Sigmoid colon (tissue), 6 donors: ENCODE measurements at regions not wholly inside any gene's neighbourhood (a gene's known extent, or its start where the extent isn't known, plus 50 kb on each side); places are given as distances from the start of the nearest gene placed in this dataset.

Source experiments
- DNase-seq: peaks from one replicate; pipeline ENCODE4 v3.0.0-alpha.2; 2019
- H3K27ac ChIP-seq, 4 donors: fragments of 200-600 bp; sonication (generic); one replicate each; pipeline ENCODE4 v1.5.1; 2016 to 2019; ENCODE audit warnings: mild to moderate bottlenecking in 1 of 4
- H3K27me3 ChIP-seq, 3 donors: fragments of 200-600 bp; sonication (generic); one replicate each; pipeline ENCODE4 v1.5.1; 2019; ENCODE audit warnings: mild to moderate bottlenecking in 1 of 3
- H3K36me3 ChIP-seq, 4 donors: fragments of 200-600 bp; sonication (generic); one replicate each; pipeline ENCODE4 v1.5.1; 2016 to 2019
- H3K4me1 ChIP-seq, 4 donors: fragments of 200-600 bp; sonication (generic); one replicate each; pipeline ENCODE4 v1.5.1; 2017 to 2019
- H3K4me3 ChIP-seq, 4 donors: fragments of 200-600 bp; sonication (generic); one replicate each; pipeline ENCODE4 v1.5.1; 2017 to 2019; ENCODE audit warnings: mild to moderate bottlenecking in 2 of 4, moderate library complexity in 1 of 4
- H3K9me3 ChIP-seq, 4 donors: fragments of 200-600 bp in 3 of 4; sonication (generic) in 3 of 4; one replicate each; pipeline versions ENCODE4 v1.5.1 to v1.6.1; 2013 to 2019
- CTCF ChIP-seq, 4 experiments: fragments of 450-650 bp in 3 of 4; fragments of 200-600 bp in 1 of 4; IDR thresholded peaks; one replicate each; pipeline ENCODE4 v1.5.1; 2016 to 2019; ENCODE audit warnings: antibody characterized with exemption in 4 of 4, mild to moderate bottlenecking in 3 of 4, moderate library complexity in 2 of 4
- EP300 ChIP-seq, 4 donors: sonication (generic); formaldehyde crosslinking; IDR thresholded peaks; one replicate each; pipeline ENCODE4 v1.6.1; 2017; ENCODE audit warnings: antibody characterized with exemption in 4 of 4
- POLR2A ChIP-seq, 2 donors: fragments of 450-650 bp; IDR thresholded peaks; one replicate each; pipeline ENCODE4 v1.6.1; 2016; ENCODE audit warnings: antibody characterized with exemption in 2 of 2, mild to moderate bottlenecking in 2 of 2, moderate library complexity in 2 of 2
- POLR2AphosphoS5 ChIP-seq, 4 donors: sonication (generic); formaldehyde crosslinking; IDR thresholded peaks; one replicate each; pipeline ENCODE4 v1.6.1; 2017; ENCODE audit warnings: antibody characterized with exemption in 4 of 4
- WGBS, 2 donors: extraction: QIAGEN DNeasy Blood & Tissue Kit; methylation state at CpG; one replicate each; pipeline ENCODE4 v1.1.7; 2013; 5-methylcytosine and 5-hydroxymethylcytosine counted together
- intact Hi-C: fragments of 100-400 bp; cut with DNase I; formaldehyde crosslinking; loops from one replicate; pipeline ENCODE4 v1.15.1; 2023
- donor health status: healthy with polysubstance abuse.
- donor health status: healthy.

GRCh38 chr15:70264014-70264582 lies 166.4 kb upstream of the TLE3 start:
- no peaks in the 10 kb centered on the region for H3K36me3 ChIP-seq
- peak overlapping the region; percentile 22 to 74 (median 54) for H3K27ac ChIP-seq
- no peaks in the 10 kb centered on the region for H3K27me3 ChIP-seq
- intact Hi-C loops: loop anchor here (2.0 to 10.0 kb wide), 2 partner anchors 69 to 163 kb away; no protein-coding TSS in a partner anchor
- WGBS, 2 donors: 55 to 84% methylated on average over 15 of the region's 15 CpGs
- peaks cover 0 to 69% (median 49%) of the 10 kb centered on the region in 4 donors for H3K4me1 ChIP-seq
- TF ChIP-seq EP300 (IDR thresholded peaks at IDR 0.05): peak in 3 of 4 donors; percentile 6 to 28 (median 23)
- TF ChIP-seq CTCF (IDR thresholded peaks at IDR 0.05): no peak
- TF ChIP-seq POLR2AphosphoS5 (IDR thresholded peaks at IDR 0.05): peak; percentile 63 to 79 (median 78)
- no peak for TF ChIP-seq POLR2A (IDR thresholded peaks at IDR 0.05)
- H3K4me3 ChIP-seq: no peak overlapping the region
- H3K9me3 ChIP-seq: no peaks in the 10 kb centered on the region
- peak; percentile 84 for DNase-seq

GRCh38 chr15:70262591-70263274 lies 165.0 kb upstream of the TLE3 start:
- no peaks in the 10 kb centered on the region for H3K36me3 ChIP-seq
- 85 to 88% methylated on average over 6 of the region's 6 CpGs for WGBS, 2 donors
- peaks cover 0 to 64% (median 51%) of the 10 kb centered on the region in 4 donors for H3K4me1 ChIP-seq
- no peaks in the 10 kb centered on the region for H3K9me3 ChIP-seq
- no peak overlapping the region for H3K4me3 ChIP-seq
- intact Hi-C loops: loop anchor here (10.0 kb wide), 1 partner anchor 68 kb away; no protein-coding TSS in a partner anchor
- no peak for DNase-seq
- TF ChIP-seq POLR2AphosphoS5 (IDR thresholded peaks at IDR 0.05) (no peak), CTCF (IDR thresholded peaks at IDR 0.05) (no peak), EP300 (IDR thresholded peaks at IDR 0.05) (no peak), POLR2A (IDR thresholded peaks at IDR 0.05) (no peak)
- H3K27ac ChIP-seq: no peak overlapping the region
- H3K27me3 ChIP-seq: no peaks in the 10 kb centered on the region

GRCh38 chr15:70262171-70262570 lies 164.5 kb upstream of the TLE3 start:
- Histone ChIP-seq H3K27me3 (no peaks in the 10 kb centered on the region), H3K27ac (no peak overlapping the region), H3K4me3 (no peak overlapping the region), H3K9me3 (no peaks in the 10 kb centered on the region), H3K36me3 (no peaks in the 10 kb centered on the region), H3K4me1 (peaks cover 0 to 60% (median 50%) of the 10 kb centered on the region in 4 donors)
- no peak for TF ChIP-seq POLR2A (IDR thresholded peaks at IDR 0.05)
- TF ChIP-seq EP300 (IDR thresholded peaks at IDR 0.05): no peak
- TF ChIP-seq POLR2AphosphoS5 (IDR thresholded peaks at IDR 0.05): no peak
- WGBS, 2 donors: 68 to 81% methylated on average over 2 of the region's 2 CpGs
- intact Hi-C loops: loop anchor here (10.0 kb wide), 1 partner anchor 67 kb away; no protein-coding TSS in a partner anchor
- no peak for DNase-seq

- Histone ChIP-seq H3K4me1 (peaks cover 0 to 49% (median 39%) of the 10 kb centered on the region in 4 donors), H3K36me3 (no peaks in the 10 kb centered on the region), H3K27ac (no peak overlapping the region), H3K4me3 (no peak overlapping the region), H3K27me3 (no peaks in the 10 kb centered on the region), H3K9me3 (no peaks in the 10 kb centered on the region)
- 91 to 96% methylated on average over 4 of the region's 4 CpGs for WGBS, 2 donors
- intact Hi-C loops: loop anchor here (10.0 kb wide), 1 partner anchor 66 kb away; no protein-coding TSS in a partner anchor
- TF ChIP-seq CTCF (IDR thresholded peaks at IDR 0.05): no peak
- no peak for DNase-seq
Measured at GRCh38 chr15:70261083-70261482, 163.4 kb upstream of the TLE3 start.

- TF ChIP-seq POLR2AphosphoS5 (IDR thresholded peaks at IDR 0.05) (no peak), POLR2A (IDR thresholded peaks at IDR 0.05) (no peak), EP300 (IDR thresholded peaks at IDR 0.05) (no peak), CTCF (IDR thresholded peaks at IDR 0.05) (no peak)
- WGBS, 2 donors: 95% methylated on average over 7 of the region's 7 CpGs
Measured at GRCh38 chr15:70260580-70260979, 162.9 kb upstream of the TLE3 start.

More at GRCh38 chr15:70260580-70260979, 162.9 kb upstream of the TLE3 start:
- H3K27me3 ChIP-seq: no peaks in the 10 kb centered on the region
- no peaks in the 10 kb centered on the region for H3K36me3 ChIP-seq
- peaks cover 0 to 44% (median 36%) of the 10 kb centered on the region in 4 donors for H3K4me1 ChIP-seq
- intact Hi-C loops: loop anchor here (10.0 kb wide), 1 partner anchor 66 kb away; no protein-coding TSS in a partner anchor
- no peak for DNase-seq
- no peak overlapping the region for H3K4me3 ChIP-seq
- no peaks in the 10 kb centered on the region for H3K9me3 ChIP-seq
- no peak overlapping the region for H3K27ac ChIP-seq
